SHP77 treated with DMSO at 0.1 percent for 48 hours (cell line): ENCODE measurements at regions not wholly inside any gene's neighbourhood (a gene's known extent, or its start where the extent isn't known, plus 50 kb on each side); places are given as distances from the start of the nearest gene placed in this dataset.

Experiments used
- DNase-seq: peaks from one replicate; lab custom pipeline; 2025; lab: John Stamatoyannopoulos, UW

- no peak for DNase-seq
These were observed 90.7 kb upstream of the MYL2 start for GRCh38 chr12:111010916-111011657.

- no peak for DNase-seq
These were observed 89.7 kb upstream of the MYL2 start for GRCh38 chr12:111010061-111010460.

- DNase-seq, result no peak
These were observed 86.2 kb upstream of the MYL2 start for GRCh38 chr12:111006621-111007020.

GRCh38 chr12:110998971-110999370 lies 78.6 kb upstream of the MYL2 start:
- DNase-seq, result no peak

- DNase-seq, result no peak
These were observed 77.8 kb upstream of the MYL2 start for GRCh38 chr12:110998165-110998564.

- DNase-seq, result no peak
These were observed 76.0 kb upstream of the MYL2 start for GRCh38 chr12:110996415-110996814.

- no peak for DNase-seq
These were observed 75.2 kb upstream of the MYL2 start for GRCh38 chr12:110995615-110996014.

GRCh38 chr12:110995016-110995415 lies 74.6 kb upstream of the MYL2 start:
- no peak for DNase-seq

GRCh38 chr12:110993434-110993833 lies 73.1 kb upstream of the MYL2 start:
- DNase-seq, result no peak

GRCh38 chr12:110992909-110993308 lies 72.5 kb upstream of the MYL2 start:
- no peak for DNase-seq

- no peak for DNase-seq
These were observed 63.4 kb upstream of the MYL2 start for GRCh38 chr12:110983811-110984210.

GRCh38 chr12:110972866-110973265 lies 52.5 kb upstream of the MYL2 start:
- no peak for DNase-seq

GRCh38 chr12:110971936-110972335 lies 51.6 kb upstream of the MYL2 start:
- no peak for DNase-seq

- DNase-seq, result no peak
These were observed 51.0 kb upstream of the MYL2 start for GRCh38 chr12:110971189-110971920.
